ENCODE measurements at regions not wholly inside any gene's neighbourhood (a gene's known extent, or its start where the extent isn't known, plus 50 kb on each side); places are given as distances from the start of the nearest gene placed in this dataset.
"Not testable (repeated sequence)": the region's sequence is repeated elsewhere in the genome, so short reads cannot be mapped to it uniquely, and the experiment has no call there.

DNA sequence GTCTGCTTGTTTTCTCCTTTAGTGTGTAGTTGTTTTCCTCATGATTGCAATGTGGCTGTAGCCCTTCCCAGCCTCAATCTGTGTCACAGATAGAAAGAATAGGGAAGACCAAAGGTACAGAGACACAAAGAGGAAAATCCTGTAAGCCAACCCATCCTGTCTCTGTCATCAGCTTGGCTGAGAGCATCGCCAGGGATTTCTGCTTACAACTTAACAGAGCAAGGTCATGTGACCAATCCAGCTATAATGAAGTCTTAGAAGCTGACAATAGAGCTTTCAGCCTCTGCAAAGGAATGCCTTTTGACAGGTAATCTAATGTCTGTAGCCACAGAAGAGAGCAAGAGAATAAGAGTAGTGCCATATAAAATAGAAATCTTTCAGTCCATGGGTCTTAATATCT, 1598.0 kb upstream of the AGA start:
- H3K9me3 ChIP-seq (ENCODE audit: severe bottlenecking) = no peaks in the 10 kb centered on the region
- no peak overlapping the region for H3K4me3 ChIP-seq (ENCODE audit: severe bottlenecking)
- no peaks in the 10 kb centered on the region for H3K4me1 ChIP-seq (ENCODE audit: insufficient read depth, poor library complexity, severe bottlenecking)
- H3K36me3 ChIP-seq (ENCODE audit: low read depth) = no peaks in the 10 kb centered on the region
- ATAC-seq (ENCODE audit: low read depth) (no peak), DNase-seq (ENCODE audit: low spot score) (no peak)
- no peak overlapping the region for H3K27ac ChIP-seq (ENCODE audit: poor library complexity, severe bottlenecking)
- no peaks in the 10 kb centered on the region for H3K27me3 ChIP-seq (ENCODE audit: insufficient read depth, poor library complexity, severe bottlenecking)
- TF ChIP-seq, protein P1, sequence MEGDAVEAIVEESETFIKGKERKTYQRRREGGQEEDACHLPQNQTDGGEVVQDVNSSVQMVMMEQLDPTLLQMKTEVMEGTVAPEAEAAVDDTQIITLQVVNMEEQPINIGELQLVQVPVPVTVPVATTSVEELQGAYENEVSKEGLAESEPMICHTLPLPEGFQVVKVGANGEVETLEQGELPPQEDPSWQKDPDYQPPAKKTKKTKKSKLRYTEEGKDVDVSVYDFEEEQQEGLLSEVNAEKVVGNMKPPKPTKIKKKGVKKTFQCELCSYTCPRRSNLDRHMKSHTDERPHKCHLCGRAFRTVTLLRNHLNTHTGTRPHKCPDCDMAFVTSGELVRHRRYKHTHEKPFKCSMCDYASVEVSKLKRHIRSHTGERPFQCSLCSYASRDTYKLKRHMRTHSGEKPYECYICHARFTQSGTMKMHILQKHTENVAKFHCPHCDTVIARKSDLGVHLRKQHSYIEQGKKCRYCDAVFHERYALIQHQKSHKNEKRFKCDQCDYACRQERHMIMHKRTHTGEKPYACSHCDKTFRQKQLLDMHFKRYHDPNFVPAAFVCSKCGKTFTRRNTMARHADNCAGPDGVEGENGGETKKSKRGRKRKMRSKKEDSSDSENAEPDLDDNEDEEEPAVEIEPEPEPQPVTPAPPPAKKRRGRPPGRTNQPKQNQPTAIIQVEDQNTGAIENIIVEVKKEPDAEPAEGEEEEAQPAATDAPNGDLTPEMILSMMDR (IDR thresholded peaks at IDR 0.05; ENCODE audit: poor library complexity, severe bottlenecking) = no peak

DNA sequence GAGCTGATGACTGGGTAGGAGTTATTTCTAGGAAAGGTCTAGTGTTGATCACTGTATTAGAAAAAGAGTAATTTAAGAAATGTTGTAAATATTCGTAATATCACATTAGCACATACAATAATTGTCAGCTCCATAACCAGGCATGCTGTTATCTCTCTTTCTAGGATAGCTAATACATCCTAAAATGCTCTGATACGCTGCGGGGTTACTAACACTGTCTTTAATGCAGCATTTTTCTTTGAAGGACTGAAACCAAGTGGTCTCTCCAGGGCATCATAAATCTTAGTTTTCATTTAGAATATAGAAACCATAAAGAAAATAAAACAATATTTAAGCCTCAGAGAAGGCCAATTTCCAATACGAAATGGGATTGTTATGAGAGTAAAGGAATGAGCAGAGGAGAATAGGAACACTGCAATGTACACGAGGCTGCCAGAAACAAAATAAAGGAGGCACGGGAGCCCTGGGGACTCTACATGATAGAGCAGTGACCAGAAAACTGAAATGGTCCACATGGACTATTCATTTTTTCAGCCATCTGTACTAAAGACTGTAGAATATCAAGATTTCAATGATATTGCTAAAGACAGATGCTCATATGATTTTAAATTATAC, 1606.7 kb upstream of the AGA start:
- Histone ChIP-seq H3K4me1 (ENCODE audit: insufficient read depth, poor library complexity, severe bottlenecking) (no peaks in the 10 kb centered on the region), H3K4me3 (ENCODE audit: severe bottlenecking) (no peak overlapping the region), H3K36me3 (ENCODE audit: low read depth) (no peaks in the 10 kb centered on the region), H3K9me3 (ENCODE audit: severe bottlenecking) (no peaks in the 10 kb centered on the region), H3K27ac (ENCODE audit: poor library complexity, severe bottlenecking) (no peak overlapping the region), H3K27me3 (ENCODE audit: insufficient read depth, poor library complexity, severe bottlenecking) (no peaks in the 10 kb centered on the region)
- ATAC-seq (ENCODE audit: low read depth) (no peak), DNase-seq (ENCODE audit: low spot score) (no peak)
- TF ChIP-seq, protein P1 (IDR thresholded peaks at IDR 0.05; ENCODE audit: poor library complexity, severe bottlenecking) = no peak

DNA sequence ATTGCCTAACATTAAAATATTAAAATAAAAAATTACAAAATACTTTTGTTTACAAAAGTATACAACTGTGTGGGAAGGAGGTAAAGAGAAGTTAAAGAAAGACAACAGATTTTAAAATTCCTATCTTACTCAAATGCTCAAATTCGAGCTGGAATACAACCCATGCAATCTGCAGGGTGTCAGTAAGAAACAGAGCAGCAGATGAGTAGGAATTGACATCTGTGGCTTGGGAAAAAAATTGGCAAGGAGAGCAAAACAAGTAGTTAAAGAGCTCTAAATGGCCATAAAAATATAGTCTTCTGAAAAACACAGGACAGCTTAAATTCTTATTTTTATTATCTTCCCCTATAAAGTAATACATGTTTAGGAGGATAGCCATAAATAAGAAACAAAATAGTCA, 1609.0 kb upstream of the AGA start:
- ATAC-seq (ENCODE audit: low read depth) (no peak), DNase-seq (ENCODE audit: low spot score) (no peak)
- Histone ChIP-seq H3K27ac (ENCODE audit: poor library complexity, severe bottlenecking) (no peak overlapping the region), H3K9me3 (ENCODE audit: severe bottlenecking) (no peaks in the 10 kb centered on the region), H3K4me3 (ENCODE audit: severe bottlenecking) (no peak overlapping the region), H3K4me1 (ENCODE audit: insufficient read depth, poor library complexity, severe bottlenecking) (no peaks in the 10 kb centered on the region), H3K36me3 (ENCODE audit: low read depth) (no peaks in the 10 kb centered on the region), H3K27me3 (ENCODE audit: insufficient read depth, poor library complexity, severe bottlenecking) (no peaks in the 10 kb centered on the region)
- TF ChIP-seq, protein P1 (IDR thresholded peaks at IDR 0.05; ENCODE audit: poor library complexity, severe bottlenecking) = no peak

DNA sequence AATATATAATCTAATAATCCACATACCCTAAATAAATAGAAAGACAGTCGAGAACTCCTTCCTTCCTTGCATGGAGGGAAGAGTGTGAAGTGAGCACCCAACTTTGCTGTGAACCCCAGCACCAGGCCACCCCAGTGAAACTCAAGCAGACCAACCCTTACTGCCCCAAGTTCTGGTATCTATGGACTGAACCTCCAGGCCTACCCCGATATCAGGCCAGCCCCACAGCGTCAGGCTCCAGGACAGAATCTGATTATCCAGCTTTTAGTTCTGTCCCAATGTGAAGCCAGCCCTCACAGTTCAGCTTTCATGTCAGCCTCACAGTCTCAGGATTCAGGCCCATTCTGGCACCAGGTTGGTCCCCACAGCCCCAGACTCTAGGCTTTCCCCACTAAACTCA, 1617.2 kb upstream of the AGA start:
- H3K27me3 ChIP-seq (ENCODE audit: insufficient read depth, poor library complexity, severe bottlenecking) = no peaks in the 10 kb centered on the region
- no peaks in the 10 kb centered on the region for H3K36me3 ChIP-seq (ENCODE audit: low read depth)
- no peaks in the 10 kb centered on the region for H3K9me3 ChIP-seq (ENCODE audit: severe bottlenecking)
- DNase-seq (ENCODE audit: low spot score) (no peak), ATAC-seq (ENCODE audit: low read depth) (no peak)
- H3K4me3 ChIP-seq (ENCODE audit: severe bottlenecking) = no peak overlapping the region
- H3K27ac ChIP-seq (ENCODE audit: poor library complexity, severe bottlenecking) = no peak overlapping the region
- TF ChIP-seq, protein P1 (IDR thresholded peaks at IDR 0.05; ENCODE audit: poor library complexity, severe bottlenecking) = no peak
- H3K4me1 ChIP-seq (ENCODE audit: insufficient read depth, poor library complexity, severe bottlenecking) = no peaks in the 10 kb centered on the region

DNA sequence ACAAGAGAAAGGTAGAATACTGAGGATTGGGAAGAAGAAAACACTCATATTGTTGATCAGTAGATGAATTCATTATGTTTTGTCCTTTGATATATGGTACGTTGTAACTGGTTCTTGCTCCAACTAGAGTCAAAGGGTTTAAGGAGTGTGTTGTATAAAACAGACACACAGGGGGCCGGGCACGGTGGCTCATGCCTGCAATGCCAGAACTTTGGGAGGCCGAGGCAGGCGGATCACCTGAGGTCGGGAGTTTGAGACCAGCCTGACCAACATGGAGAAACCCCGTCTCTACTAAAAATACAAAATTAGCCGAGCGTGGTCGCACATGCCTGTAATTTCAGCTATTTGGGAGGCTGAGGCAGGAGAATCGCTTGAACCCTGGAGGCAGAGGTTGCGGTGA, 1624.0 kb upstream of the AGA start:
- not testable (repeated sequence) for ATAC-seq (ENCODE audit: low read depth); DNase-seq (ENCODE audit: low spot score); H3K9me3 ChIP-seq (ENCODE audit: severe bottlenecking); H3K36me3 ChIP-seq (ENCODE audit: low read depth); H3K27me3 ChIP-seq (ENCODE audit: insufficient read depth, poor library complexity, severe bottlenecking); H3K4me1 ChIP-seq (ENCODE audit: insufficient read depth, poor library complexity, severe bottlenecking); H3K27ac ChIP-seq (ENCODE audit: poor library complexity, severe bottlenecking); H3K4me3 ChIP-seq (ENCODE audit: severe bottlenecking)

Data from RWPE2 (cell line).